H9 (cell line): ENCODE measurements at regions not wholly inside any gene's neighbourhood (a gene's known extent, or its start where the extent isn't known, plus 50 kb on each side); places are given as distances from the start of the nearest gene placed in this dataset.

Experiments
- DNase-seq: peaks from one replicate; pipeline ENCODE4 v3.0.0-alpha.2; 2017
- H2AFZ ChIP-seq: one replicate; pipeline ENCODE4 v1.6.1; 2013; ENCODE audit warnings: mild to moderate bottlenecking, low read length, control low read depth, moderate library complexity
- H2AK5ac ChIP-seq: 2 replicates; pipeline ENCODE4 v1.6.1; 2013; ENCODE audit warnings: low read length, control low read depth, mixed read lengths; ENCODE audit not compliant: insufficient read length
- H2BK120ac ChIP-seq: one replicate; pipeline ENCODE4 v1.6.1; 2013; ENCODE audit warnings: low read depth, mild to moderate bottlenecking, low read length, control low read depth, inconsistent platforms; ENCODE audit not compliant: poor library complexity, severe bottlenecking
- H2BK12ac ChIP-seq: 2 replicates; pipeline ENCODE4 v1.6.1; 2013; ENCODE audit warnings: low read length, control low read depth, mixed read lengths, low read depth; ENCODE audit not compliant: insufficient read length
- H2BK15ac ChIP-seq: 2 replicates; pipeline ENCODE4 v1.6.1; 2013; ENCODE audit warnings: low read depth, low read length, control low read depth
- H2BK20ac ChIP-seq: one replicate; pipeline ENCODE4 v1.6.1; 2013; ENCODE audit warnings: low read depth, mild to moderate bottlenecking, low read length, control low read depth, inconsistent platforms; ENCODE audit not compliant: poor library complexity, severe bottlenecking
- H2BK5ac ChIP-seq: 2 replicates; pipeline ENCODE4 v1.6.1; 2013; ENCODE audit warnings: low read length, control low read depth, mixed read lengths; ENCODE audit not compliant: insufficient read length
- H3K14ac ChIP-seq: 2 replicates; pipeline ENCODE4 v1.6.1; 2013; ENCODE audit warnings: low read length, control low read depth; ENCODE audit not compliant: insufficient read depth
- H3K18ac ChIP-seq: 2 replicates; pipeline ENCODE4 v1.6.1; 2013; ENCODE audit warnings: low read depth, mild to moderate bottlenecking, mixed read lengths, low read length, control low read depth; ENCODE audit not compliant: insufficient read length
- H3K23ac ChIP-seq: 2 replicates; pipeline ENCODE4 v1.6.1; 2013; ENCODE audit warnings: low read length, control low read depth, mixed read lengths, low read depth; ENCODE audit not compliant: insufficient read length
- H3K23me2 ChIP-seq: 2 replicates; pipeline ENCODE4 v1.6.1; 2013; ENCODE audit warnings: low read depth, mild to moderate bottlenecking, mixed read lengths, low read length, control low read depth; ENCODE audit not compliant: insufficient read length, poor library complexity, severe bottlenecking
- H3K27ac ChIP-seq: 2 replicates; pipeline ENCODE4 v1.5.1; 2013; ENCODE audit warnings: low read length, control low read depth, mixed read lengths, low read depth; ENCODE audit not compliant: insufficient read length
- H3K27me3 ChIP-seq: 2 replicates; pipeline ENCODE4 v1.6.1; 2013; ENCODE audit warnings: low read length, control low read depth, inconsistent platforms; ENCODE audit not compliant: insufficient read depth
- H3K4ac ChIP-seq: 2 replicates; pipeline ENCODE4 v1.6.1; 2013; ENCODE audit warnings: low read depth, mild to moderate bottlenecking, control low read depth, inconsistent platforms, low read length, moderate library complexity
- H3K4me1 ChIP-seq: 2 replicates; pipeline ENCODE4 v1.6.1; 2013; ENCODE audit warnings: low read length, control low read depth, inconsistent platforms; ENCODE audit not compliant: insufficient read depth
- H3K4me2 ChIP-seq: 2 replicates; pipeline ENCODE4 v1.6.1; 2013; ENCODE audit warnings: low read length, control low read depth, mixed read lengths; ENCODE audit not compliant: insufficient read length, insufficient read depth
- H3K56ac ChIP-seq: 2 replicates; pipeline ENCODE4 v1.6.1; 2013; ENCODE audit warnings: low read depth, mild to moderate bottlenecking, mixed read lengths, low read length, control low read depth; ENCODE audit not compliant: insufficient read length
- H3K79me1 ChIP-seq: 2 replicates; pipeline ENCODE4 v1.6.1; 2013; ENCODE audit warnings: low read depth, mild to moderate bottlenecking, moderate library complexity, low read length, control low read depth, inconsistent platforms; ENCODE audit not compliant: insufficient read depth, poor library complexity, severe bottlenecking
- H3K79me2 ChIP-seq: 2 replicates; pipeline ENCODE4 v1.6.1; 2013; ENCODE audit warnings: low read length, control low read depth, inconsistent platforms; ENCODE audit not compliant: insufficient read depth
- H3K9ac ChIP-seq: 2 replicates; pipeline ENCODE4 v1.6.1; 2013; ENCODE audit warnings: low read length, control low read depth, mixed read lengths; ENCODE audit not compliant: insufficient read length; ENCODE audit errors: extremely low read depth
- H3K9me3 ChIP-seq: one replicate; pipeline ENCODE4 v1.6.1; 2013; ENCODE audit warnings: low read depth, low read length, inconsistent platforms; ENCODE audit not compliant: control insufficient read depth
- H3T11ph ChIP-seq: one replicate; pipeline ENCODE4 v1.6.1; 2013; ENCODE audit warnings: mild to moderate bottlenecking, low read length, control low read depth, inconsistent platforms
- H4K20me1 ChIP-seq: one replicate; pipeline ENCODE4 v1.6.1; 2013; ENCODE audit not compliant: control insufficient read depth, insufficient read length, insufficient read depth
- H4K5ac ChIP-seq: 2 replicates; pipeline ENCODE4 v1.6.1; 2013; ENCODE audit warnings: low read depth, mild to moderate bottlenecking, mixed read lengths, low read length, control low read depth; ENCODE audit not compliant: insufficient read length
- H4K8ac ChIP-seq: replicated peaks from 2 replicates; pipeline ENCODE4 v1.6.1; 2013; ENCODE audit warnings: low read length, control low read depth, mixed read lengths, low read depth; ENCODE audit not compliant: insufficient read length
- H4K91ac ChIP-seq: 2 replicates; pipeline ENCODE4 v1.6.1; 2013; ENCODE audit warnings: low read depth, mild to moderate bottlenecking, moderate library complexity, mixed read lengths, low read length, control low read depth; ENCODE audit not compliant: insufficient read length
- H3K27ac Mint-ChIP-seq, 3 experiments: 2 replicates in 2 of 3; 3 replicates in 1 of 3; pipeline ENCODE4 v1.8.0; 2020 to 2021; ENCODE audit warnings: mixed read lengths in 3 of 3, mild to moderate bottlenecking in 1 of 3, moderate library complexity in 1 of 3
- H3K27me3 Mint-ChIP-seq: 2 replicates; pipeline ENCODE4 v1.8.0; 2021; ENCODE audit warnings: low read depth, mild to moderate bottlenecking, moderate library complexity, mixed read lengths
- H3K36me3 Mint-ChIP-seq, 3 experiments: 2 replicates in 2 of 3; 3 replicates in 1 of 3; pipeline ENCODE4 v1.8.0; 2020 to 2021; ENCODE audit warnings: low read depth in 3 of 3, mixed read lengths in 3 of 3; ENCODE audit not compliant: insufficient read depth in 1 of 3
- H3K4me1 Mint-ChIP-seq, 2 experiments: 2 replicates each; pipeline ENCODE4 v1.8.0; 2020; ENCODE audit warnings: mixed read lengths in 2 of 2
- H3K4me3 Mint-ChIP-seq, 2 experiments: 2 replicates in 1 of 2; 3 replicates in 1 of 2; pipeline ENCODE4 v1.8.0; 2020 to 2021; ENCODE audit warnings: mild to moderate bottlenecking in 2 of 2, mixed read lengths in 2 of 2, moderate library complexity in 1 of 2
- H3K9me3 Mint-ChIP-seq, 2 experiments: 2 replicates in 1 of 2; 3 replicates in 1 of 2; pipeline ENCODE4 v1.8.0; 2020; ENCODE audit warnings: mild to moderate bottlenecking in 2 of 2, mixed read lengths in 2 of 2, moderate library complexity in 1 of 2
- WGBS: extraction: QIAGEN DNeasy Blood & Tissue Kit; methylation state at CpG from one replicate; pipeline ENCODE4 v1.1.7; 2013; ENCODE audit warnings: missing lambda C conversion rate, low lambda C conversion rate, mixed read lengths; ENCODE audit not compliant: insufficient read length; ENCODE audit errors: extremely low coverage; 5-methylcytosine and 5-hydroxymethylcytosine counted together
- TF ChIP-seq, protein P1 (sequence below): fragments of 200-600 bp; sonication (generic); conservative IDR thresholded peaks from 3 replicates; pipeline ENCODE4 v1.8.0; 2021; ENCODE audit warnings: antibody characterized with exemption, mild to moderate bottlenecking

DNA sequence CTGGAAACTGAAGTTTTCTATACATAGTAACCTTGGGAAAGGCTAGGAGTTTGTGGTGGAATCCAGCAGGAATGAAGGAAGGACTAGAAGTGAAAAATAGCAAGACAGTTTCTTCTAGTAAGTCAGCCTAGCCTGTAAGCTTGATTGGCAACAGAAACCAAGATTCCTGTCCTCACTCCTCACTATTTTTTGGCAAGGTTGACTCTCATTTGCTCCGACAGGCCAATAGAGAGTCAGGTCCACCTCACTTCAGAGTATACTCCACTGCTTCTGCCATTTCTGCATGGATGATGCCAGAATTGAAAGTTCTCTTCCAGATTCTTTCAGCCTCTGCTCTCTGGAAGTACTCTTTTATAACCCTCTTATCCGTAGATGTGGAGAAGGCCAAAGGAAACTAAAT is 352.4 kb downstream of the ZNF516 start:
- Histone ChIP-seq H2BK5ac (no peak overlapping the region), H3K56ac (no peak overlapping the region), H4K8ac (no peak overlapping the region), H3K27me3 (no peaks in the 10 kb centered on the region), H3K4me1 (no peaks in the 10 kb centered on the region; the same call in 1 of the 2 replicates), H3T11ph (no peak overlapping the region), H2BK20ac (no peak overlapping the region), H4K5ac (no peak overlapping the region), H3K79me2 (no peaks in the 10 kb centered on the region), H3K18ac (no peak overlapping the region), H3K27ac (no peak overlapping the region), H2BK120ac (no peak overlapping the region), H2AK5ac (no peak overlapping the region), H3K9ac (no peak overlapping the region), H3K23ac (no peak overlapping the region), H3K79me1 (no peaks in the 10 kb centered on the region), H2AFZ (no peak overlapping the region), H2BK15ac (no peak overlapping the region), H2BK12ac (no peak overlapping the region), H3K4ac (no peak overlapping the region), H4K20me1 (no peaks in the 10 kb centered on the region), H3K23me2 (no peaks in the 10 kb centered on the region), H3K4me2 (no peak overlapping the region), H4K91ac (no peak overlapping the region), H3K14ac (no peak overlapping the region), H3K9me3 (no peaks in the 10 kb centered on the region)
- Mint-ChIP-seq H3K4me1 (peaks cover 19 to 20% of the 10 kb centered on the region in 2 experiments), H3K4me3 (no peak overlapping the region), H3K27me3 (no peaks in the 10 kb centered on the region; the same call in 1 of the 2 replicates), H3K27ac (no peak overlapping the region), H3K36me3 (no peaks in the 10 kb centered on the region), H3K9me3 (no peaks in the 10 kb centered on the region; a peak in 1 of 5 replicates)
- DNase-seq = no peak
- WGBS = no CpG with 5 or more reads among the region's 2 CpGs
- TF ChIP-seq, protein P1, sequence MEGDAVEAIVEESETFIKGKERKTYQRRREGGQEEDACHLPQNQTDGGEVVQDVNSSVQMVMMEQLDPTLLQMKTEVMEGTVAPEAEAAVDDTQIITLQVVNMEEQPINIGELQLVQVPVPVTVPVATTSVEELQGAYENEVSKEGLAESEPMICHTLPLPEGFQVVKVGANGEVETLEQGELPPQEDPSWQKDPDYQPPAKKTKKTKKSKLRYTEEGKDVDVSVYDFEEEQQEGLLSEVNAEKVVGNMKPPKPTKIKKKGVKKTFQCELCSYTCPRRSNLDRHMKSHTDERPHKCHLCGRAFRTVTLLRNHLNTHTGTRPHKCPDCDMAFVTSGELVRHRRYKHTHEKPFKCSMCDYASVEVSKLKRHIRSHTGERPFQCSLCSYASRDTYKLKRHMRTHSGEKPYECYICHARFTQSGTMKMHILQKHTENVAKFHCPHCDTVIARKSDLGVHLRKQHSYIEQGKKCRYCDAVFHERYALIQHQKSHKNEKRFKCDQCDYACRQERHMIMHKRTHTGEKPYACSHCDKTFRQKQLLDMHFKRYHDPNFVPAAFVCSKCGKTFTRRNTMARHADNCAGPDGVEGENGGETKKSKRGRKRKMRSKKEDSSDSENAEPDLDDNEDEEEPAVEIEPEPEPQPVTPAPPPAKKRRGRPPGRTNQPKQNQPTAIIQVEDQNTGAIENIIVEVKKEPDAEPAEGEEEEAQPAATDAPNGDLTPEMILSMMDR = no peak
